B cell (primary cell): ENCODE measurements at regions not wholly inside any gene's neighbourhood (a gene's known extent, or its start where the extent isn't known, plus 50 kb on each side); places are given as distances from the start of the nearest gene placed in this dataset.

ENCODE experiments used
- ATAC-seq: fragments of 200-7000 bp; cut with Tn5 transposase; one replicate; pipeline ENCODE4 v1.10.0; 2021; ENCODE audit warnings: low read depth, mild to moderate bottlenecking, moderate number of reproducible peaks, moderate library complexity
- CTCF ChIA-PET: fragments of 350-600 bp; sonication (Branson Sonifier 250); formaldehyde crosslinking; loops from one replicate; lab custom pipeline; 2021; ENCODE audit warnings: antibody characterized with exemption, inconsistent platforms; lab: Charles Lee
- POLR2A ChIA-PET: fragments of 350-600 bp; sonication (Branson Sonifier 250); formaldehyde crosslinking; loops from one replicate; lab custom pipeline; 2021; ENCODE audit warnings: antibody characterized with exemption; lab: Charles Lee
- DNase-seq: peaks from one replicate; pipeline ENCODE4 v3.0.0; 2013
- H2AFZ ChIP-seq: 2 replicates; pipeline ENCODE4 v1.6.1; 2012; ENCODE audit warnings: mild to moderate bottlenecking, low read depth, low read length; ENCODE audit not compliant: insufficient read depth, poor library complexity, severe bottlenecking
- H3K27ac ChIP-seq, 2 donors: 1 replicate in 1 of 2; 2 replicates in 1 of 2; pipeline ENCODE4 v1.5.1; 2012 to 2013; ENCODE audit warnings: low read length in 2 of 2, mild to moderate bottlenecking in 2 of 2, moderate library complexity in 1 of 2
- H3K27me3 ChIP-seq, 4 experiments: fragments of 200-600 bp in 1 of 4; sonication (generic) in 1 of 4; replicated peaks in 1 of 4; 1 replicate in 2 of 4; 2 replicates in 2 of 4; pipeline versions ENCODE4 v1.6.1 to v1.7.0; 2013 to 2016; ENCODE audit warnings: low read length in 3 of 4, mild to moderate bottlenecking in 2 of 4, mixed read lengths in 1 of 4, moderate library complexity in 1 of 4; ENCODE audit not compliant: insufficient read depth in 4 of 4, control insufficient read depth in 3 of 4; ENCODE audit errors: control extremely low read depth in 1 of 4
- H3K36me3 ChIP-seq, 2 experiments: replicated peaks in 1 of 2; 1 replicate in 1 of 2; 2 replicates in 1 of 2; pipeline versions ENCODE4 v1.6.1 to v1.7.1; 2013; ENCODE audit warnings: low read length in 1 of 2; ENCODE audit not compliant: insufficient read depth in 2 of 2, control insufficient read depth in 1 of 2; ENCODE audit errors: control extremely low read depth in 1 of 2, extremely low read depth in 1 of 2
- H3K4me1 ChIP-seq, 2 donors: fragments of 200-600 bp in 1 of 2; sonication (generic) in 1 of 2; 1 replicate in 1 of 2; 2 replicates in 1 of 2; pipeline versions ENCODE4 v1.5.1 to v1.6.1; 2013 to 2017; ENCODE audit warnings: low read length in 2 of 2; ENCODE audit not compliant: control insufficient read depth in 2 of 2, insufficient read depth in 2 of 2
- H3K4me2 ChIP-seq: replicated peaks from 2 replicates; pipeline ENCODE3; 2012; ENCODE audit warnings: mild to moderate bottlenecking, low read depth, low read length; ENCODE audit not compliant: poor library complexity, severe bottlenecking
- H3K4me3 ChIP-seq, 5 experiments: fragments of 200-600 bp in 1 of 5; sonication (generic) in 1 of 5; 1 replicate in 3 of 5; 2 replicates in 2 of 5; pipeline versions ENCODE4 v1.5.1 to v1.7.0; 2011 to 2016; ENCODE audit warnings: low read length in 4 of 5, mild to moderate bottlenecking in 4 of 5, low read depth in 2 of 5, control low read depth in 1 of 5, moderate library complexity in 1 of 5; ENCODE audit not compliant: insufficient read depth in 1 of 5; ENCODE audit errors: control extremely low read depth in 1 of 5, extremely low read depth in 1 of 5
- H3K79me2 ChIP-seq: fragments of 200-600 bp; sonication (generic); one replicate; pipeline ENCODE4 v1.6.0; 2016; ENCODE audit warnings: low read length; ENCODE audit not compliant: control insufficient read depth, insufficient read depth
- H3K9ac ChIP-seq: fragments of 200-600 bp; sonication (generic); 2 replicates; pipeline ENCODE4 v1.6.1; 2017; ENCODE audit warnings: mild to moderate bottlenecking, low read length, moderate library complexity
- H3K9me3 ChIP-seq, 3 donors: one replicate each; pipeline versions ENCODE4 v1.6.1 to v1.7.1; 2013; ENCODE audit warnings: low read length in 2 of 3; ENCODE audit not compliant: control insufficient read depth in 2 of 3, insufficient read depth in 1 of 3; ENCODE audit errors: control extremely low read depth in 1 of 3
- H4K20me1 ChIP-seq: 2 replicates; pipeline ENCODE4 v1.6.0; 2012; ENCODE audit warnings: mild to moderate bottlenecking, low read length; ENCODE audit not compliant: insufficient read depth, control insufficient read depth, poor library complexity, severe bottlenecking
- H3K27ac Mint-ChIP-seq: one replicate; pipeline ENCODE4 v1.8.0; 2021; ENCODE audit warnings: mixed read lengths
- H3K27me3 Mint-ChIP-seq: one replicate; pipeline ENCODE4 v1.8.0; 2021; ENCODE audit warnings: mixed read lengths
- H3K4me1 Mint-ChIP-seq: one replicate; pipeline ENCODE4 v1.8.0; 2021; ENCODE audit warnings: mixed read lengths
- H3K4me3 Mint-ChIP-seq: one replicate; pipeline ENCODE4 v1.8.0; 2021; ENCODE audit warnings: mixed read lengths
- H3K9me3 Mint-ChIP-seq: one replicate; pipeline ENCODE4 v1.8.0; 2022; ENCODE audit warnings: mixed read lengths; ENCODE audit not compliant: insufficient read depth
- EZH2 ChIP-seq: IDR thresholded peaks from 2 replicates; pipeline ENCODE4 v1.6.1; 2012; ENCODE audit warnings: borderline replicate concordance, low read depth, mild to moderate bottlenecking, moderate library complexity, low read length; ENCODE audit not compliant: insufficient read depth, poor library complexity, severe bottlenecking
- WGBS: methylation state at CpG from one replicate; pipeline ENCODE4 v1.1.5; 2013; ENCODE audit warnings: missing lambda C conversion rate; ENCODE audit not compliant: insufficient coverage; 5-methylcytosine and 5-hydroxymethylcytosine counted together
- intact Hi-C: fragments of 100-400 bp; cut with micrococcal nuclease; formaldehyde crosslinking; loops from one replicate; pipeline ENCODE4 v1.10.0; 2022
- TF ChIP-seq, protein P1 (sequence below): fragments of 200-600 bp; IDR thresholded peaks from one replicate; pipeline ENCODE4 v1.8.0; 2022; ENCODE audit warnings: antibody characterized with exemption, mild to moderate bottlenecking

DNA sequence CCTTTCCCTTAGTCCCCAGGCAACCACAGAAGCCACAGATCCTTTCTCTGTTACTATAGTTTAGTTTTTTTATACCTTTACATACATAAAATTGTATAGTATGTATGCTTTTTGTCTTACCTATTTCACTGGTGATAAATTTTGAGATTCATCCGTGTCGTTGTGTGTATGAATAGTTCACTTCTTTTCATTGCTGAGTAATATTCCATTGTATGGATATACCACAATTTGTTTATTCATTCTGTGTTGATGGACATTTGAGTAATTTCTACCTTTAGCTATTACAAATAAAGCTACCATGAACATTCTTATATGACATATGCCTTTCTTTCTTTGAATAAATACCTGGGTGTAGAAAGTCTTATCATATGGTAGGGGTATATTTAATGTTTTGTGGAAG, 102.8 kb upstream of the CERS6 start:
- no peaks in the 10 kb centered on the region for H4K20me1 ChIP-seq
- TF ChIP-seq EZH2, result no peak
- TF ChIP-seq, protein P1, sequence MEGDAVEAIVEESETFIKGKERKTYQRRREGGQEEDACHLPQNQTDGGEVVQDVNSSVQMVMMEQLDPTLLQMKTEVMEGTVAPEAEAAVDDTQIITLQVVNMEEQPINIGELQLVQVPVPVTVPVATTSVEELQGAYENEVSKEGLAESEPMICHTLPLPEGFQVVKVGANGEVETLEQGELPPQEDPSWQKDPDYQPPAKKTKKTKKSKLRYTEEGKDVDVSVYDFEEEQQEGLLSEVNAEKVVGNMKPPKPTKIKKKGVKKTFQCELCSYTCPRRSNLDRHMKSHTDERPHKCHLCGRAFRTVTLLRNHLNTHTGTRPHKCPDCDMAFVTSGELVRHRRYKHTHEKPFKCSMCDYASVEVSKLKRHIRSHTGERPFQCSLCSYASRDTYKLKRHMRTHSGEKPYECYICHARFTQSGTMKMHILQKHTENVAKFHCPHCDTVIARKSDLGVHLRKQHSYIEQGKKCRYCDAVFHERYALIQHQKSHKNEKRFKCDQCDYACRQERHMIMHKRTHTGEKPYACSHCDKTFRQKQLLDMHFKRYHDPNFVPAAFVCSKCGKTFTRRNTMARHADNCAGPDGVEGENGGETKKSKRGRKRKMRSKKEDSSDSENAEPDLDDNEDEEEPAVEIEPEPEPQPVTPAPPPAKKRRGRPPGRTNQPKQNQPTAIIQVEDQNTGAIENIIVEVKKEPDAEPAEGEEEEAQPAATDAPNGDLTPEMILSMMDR, result no peak
- no peak overlapping the region for H3K9ac ChIP-seq
- H3K4me1 Mint-ChIP-seq, result no peaks in the 10 kb centered on the region
- no peak overlapping the region for H3K4me3 Mint-ChIP-seq
- DNase-seq (no peak), ATAC-seq (no peak)
- H3K4me1 ChIP-seq, result no peaks in the 10 kb centered on the region
- no peak overlapping the region for H3K4me2 ChIP-seq
- peaks cover 0 to 2% (median 0%) of the 10 kb centered on the region in 3 donors for H3K9me3 ChIP-seq
- H3K27me3 Mint-ChIP-seq, result no peaks in the 10 kb centered on the region
- no CpG with 5 or more reads among the region's 2 CpGs for WGBS
- H3K9me3 Mint-ChIP-seq, result peaks cover 7% of the 10 kb centered on the region
- no peak overlapping the region for H2AFZ ChIP-seq
- CTCF ChIA-PET, result interaction anchor here (1.1 kb wide), 1 partner anchor 8 kb away, joined by 3 read pairs; no protein-coding TSS in a partner anchor
- no peaks in the 10 kb centered on the region for H3K36me3 ChIP-seq
- H3K79me2 ChIP-seq, result no peaks in the 10 kb centered on the region
- intact Hi-C loops, result no loop called here
- POLR2A ChIA-PET, result no interaction called here
- no peak overlapping the region for H3K27ac ChIP-seq
- H3K27ac Mint-ChIP-seq, result no peak overlapping the region
- no peak overlapping the region for H3K4me3 ChIP-seq
- H3K27me3 ChIP-seq, result no peaks in the 10 kb centered on the region

DNA sequence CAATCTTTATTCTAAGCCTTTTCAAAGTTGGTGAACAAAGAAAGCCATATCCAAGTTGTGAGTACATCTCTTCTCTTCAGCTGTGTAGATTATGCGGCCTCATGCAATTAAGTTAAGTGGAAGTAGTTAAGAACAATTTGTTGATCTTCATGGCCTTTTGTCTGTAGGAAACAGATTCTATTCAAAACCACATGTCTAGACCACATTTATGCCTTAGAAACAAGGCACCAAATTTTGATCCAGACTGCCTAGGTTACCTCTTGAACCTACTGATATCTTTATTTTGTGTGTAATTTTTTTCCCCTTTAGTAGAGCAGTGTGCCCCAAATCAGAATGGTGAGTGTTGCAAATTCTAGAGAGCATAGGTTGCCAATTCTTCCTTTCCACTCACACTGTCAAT, 101.6 kb upstream of the CERS6 start:
- no peak overlapping the region for H3K4me3 ChIP-seq
- H2AFZ ChIP-seq, result no peak overlapping the region
- ChIA-PET CTCF (no interaction called here), POLR2A (no interaction called here)
- no peak overlapping the region for H3K4me2 ChIP-seq
- H4K20me1 ChIP-seq, result no peaks in the 10 kb centered on the region
- DNase-seq (no peak), ATAC-seq (no peak)
- H3K27me3 ChIP-seq, result no peaks in the 10 kb centered on the region
- no peak for TF ChIP-seq EZH2
- TF ChIP-seq, protein P1, result no peak
- H3K9me3 ChIP-seq, result peaks cover 0 to 2% (median 0%) of the 10 kb centered on the region in 3 donors
- no peaks in the 10 kb centered on the region for H3K4me1 ChIP-seq
- H3K36me3 ChIP-seq, result no peaks in the 10 kb centered on the region
- peaks cover 7% of the 10 kb centered on the region for H3K9me3 Mint-ChIP-seq
- no peak overlapping the region for H3K27ac Mint-ChIP-seq
- no peaks in the 10 kb centered on the region for H3K4me1 Mint-ChIP-seq
- H3K4me3 Mint-ChIP-seq, result no peak overlapping the region
- intact Hi-C loops, result no loop called here
- no peaks in the 10 kb centered on the region for H3K79me2 ChIP-seq
- H3K27ac ChIP-seq, result no peak overlapping the region
- no peaks in the 10 kb centered on the region for H3K27me3 Mint-ChIP-seq
- WGBS, result no CpG with 5 or more reads among the region's 1 CpG
- H3K9ac ChIP-seq, result no peak overlapping the region
